OCI-M2 (cell line): ENCODE measurements at regions not wholly inside any gene's neighbourhood (a gene's known extent, or its start where the extent isn't known, plus 50 kb on each side); places are given as distances from the start of the nearest gene placed in this dataset.
"Not testable (repeated sequence)": the region's sequence is repeated elsewhere in the genome, so short reads cannot be mapped to it uniquely, and the experiment has no call there.

Experiments used
- DNase-seq: peaks from one replicate; lab custom pipeline; 2025; ENCODE audit not compliant: unreplicated experiment; lab: John Stamatoyannopoulos, UW

DNA sequence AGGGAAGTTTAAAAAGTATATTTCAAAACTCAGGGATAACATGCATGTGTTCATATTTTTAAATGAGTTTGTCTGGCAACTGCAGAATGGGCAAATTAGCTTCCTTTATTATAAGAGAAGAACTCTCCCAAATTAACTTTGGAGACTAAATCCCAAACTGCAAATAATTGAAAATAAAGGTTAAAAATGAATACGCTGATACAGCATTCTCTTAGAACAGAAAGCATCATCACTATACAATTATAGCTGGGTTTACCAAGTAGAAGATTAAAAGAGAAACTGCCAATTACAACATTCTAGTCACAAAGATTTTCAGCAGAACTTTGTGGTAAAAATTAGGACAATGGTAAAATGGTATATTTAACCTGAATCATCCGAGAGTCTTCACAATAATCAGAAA lies 73.3 kb downstream of the OLFM4 start:
- DNase-seq, result no peak

GRCh38 chr13:53104136-53104535 lies 75.5 kb downstream of the OLFM4 start:
- DNase-seq, result no peak

- no peak for DNase-seq
Measured at GRCh38 chr13:53105477-53105876, 76.9 kb downstream of the OLFM4 start.

DNA sequence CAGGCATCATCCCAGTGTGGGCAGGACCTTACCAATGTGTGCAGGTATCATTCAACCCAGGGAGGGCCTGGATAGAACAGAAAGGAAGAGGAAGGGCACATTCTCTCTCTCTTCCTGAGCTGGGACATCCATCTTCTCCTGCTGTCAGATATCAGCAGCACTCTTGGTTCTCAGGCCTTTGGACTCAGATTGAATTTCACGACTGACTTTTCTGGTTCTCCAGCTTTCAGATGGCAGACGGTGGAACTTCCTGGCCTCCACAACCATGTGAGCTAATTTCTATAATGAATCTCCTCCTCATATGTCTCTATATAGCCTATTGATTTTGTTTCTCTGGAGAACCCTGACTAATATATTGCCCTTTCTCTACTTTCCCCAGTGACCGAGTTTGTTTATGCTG lies 77.3 kb downstream of the OLFM4 start:
- no peak for DNase-seq

DNA sequence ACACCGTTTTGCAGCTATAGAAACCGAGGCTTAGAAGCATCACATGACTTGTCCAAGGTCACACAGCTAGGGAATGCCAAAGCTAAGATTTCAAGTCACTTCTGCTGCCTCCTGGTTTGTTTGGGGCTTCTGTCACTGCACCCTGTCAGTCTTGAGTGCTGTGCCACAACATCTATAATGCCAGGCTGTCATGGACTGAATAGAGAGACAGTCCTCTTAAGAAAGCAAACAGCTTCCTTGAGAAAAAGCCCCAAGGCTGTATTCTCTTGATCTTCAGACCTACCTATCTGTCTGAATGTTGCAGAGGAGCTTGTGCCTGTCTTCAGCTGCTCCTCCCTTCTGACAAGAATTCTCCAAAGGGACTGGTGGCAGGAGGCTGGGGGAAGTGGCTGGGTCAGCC lies 81.6 kb downstream of the OLFM4 start:
- DNase-seq, result no peak

DNA sequence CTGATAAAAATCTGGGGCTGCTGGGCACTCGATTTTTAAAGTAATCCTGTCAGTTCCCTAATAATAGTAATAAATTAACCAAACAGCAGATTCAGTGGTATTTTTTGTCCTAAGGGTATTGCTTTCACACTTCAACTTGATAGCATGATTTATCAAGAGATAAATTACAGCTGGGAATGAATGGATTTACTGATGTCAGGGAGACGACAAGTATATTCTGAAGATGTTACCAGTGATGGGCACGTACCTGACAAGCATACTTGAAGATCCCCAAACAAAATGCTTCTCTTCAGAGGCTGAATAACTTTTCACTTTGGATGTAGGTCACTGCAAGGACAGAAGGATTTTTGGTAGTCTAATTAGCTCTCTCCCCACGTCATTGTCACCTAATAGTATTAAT lies 82.0 kb downstream of the OLFM4 start:
- no peak for DNase-seq

- no peak for DNase-seq
Measured at GRCh38 chr13:53112522-53112921, 83.9 kb downstream of the OLFM4 start.

GRCh38 chr13:53117048-53117447 lies 88.4 kb downstream of the OLFM4 start:
- DNase-seq, result not testable (repeated sequence)

- no peak for DNase-seq
Measured at GRCh38 chr13:53121131-53121773, 92.6 kb downstream of the OLFM4 start.

- DNase-seq, result no peak
Measured at GRCh38 chr13:53121919-53122318, 93.3 kb downstream of the OLFM4 start.

DNA sequence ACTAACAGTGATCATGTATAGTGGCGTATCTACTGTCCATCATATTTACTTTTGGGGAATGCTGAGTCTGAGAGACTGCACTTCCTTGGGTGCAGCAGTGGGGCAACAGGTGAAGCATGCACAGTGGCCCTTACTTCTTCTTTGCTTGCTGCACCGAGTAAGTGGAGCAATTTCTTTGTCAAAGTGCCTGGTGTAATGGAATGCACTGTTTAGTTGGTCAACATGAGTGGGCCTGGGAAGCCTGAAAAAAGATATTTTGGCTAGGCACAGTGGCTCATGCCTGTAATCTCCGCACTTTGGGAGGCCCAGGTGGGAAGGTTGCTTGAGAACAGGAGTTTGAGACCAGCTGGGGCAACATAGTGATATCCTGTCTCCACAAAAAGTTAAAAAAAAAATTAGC lies 94.9 kb downstream of the OLFM4 start:
- DNase-seq, result no peak

- no peak for DNase-seq
Measured at GRCh38 chr13:53124623-53125022, 96.0 kb downstream of the OLFM4 start.

DNA sequence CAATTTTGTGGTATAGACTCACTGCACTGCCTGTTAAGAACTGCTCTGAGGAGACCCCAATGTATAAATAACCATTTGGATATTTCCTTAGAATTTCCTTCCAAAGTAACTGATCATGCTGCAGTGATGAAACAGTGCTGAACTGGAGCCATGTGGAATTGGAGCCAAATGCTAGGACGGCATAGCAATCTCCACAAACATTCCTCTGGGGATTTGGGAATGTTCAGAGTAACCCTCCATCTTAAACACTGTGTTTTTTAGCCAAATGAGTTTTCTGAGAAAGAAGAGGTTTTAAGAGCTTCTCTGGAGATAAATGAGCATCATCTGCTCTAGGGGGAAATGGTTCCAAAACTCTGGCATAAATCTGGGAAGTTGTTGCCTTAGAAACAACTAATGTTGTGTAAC lies 98.2 kb downstream of the OLFM4 start:
- no peak for DNase-seq

GRCh38 chr13:53127373-53127772 lies 98.8 kb downstream of the OLFM4 start:
- no peak for DNase-seq

- no peak for DNase-seq
Measured at GRCh38 chr13:53129864-53130393, 101.3 kb downstream of the OLFM4 start.

- DNase-seq, result no peak
Measured at GRCh38 chr13:53131361-53131760, 102.7 kb downstream of the OLFM4 start.

GRCh38 chr13:53135301-53135700 lies 106.7 kb downstream of the OLFM4 start:
- DNase-seq, result no peak

DNA sequence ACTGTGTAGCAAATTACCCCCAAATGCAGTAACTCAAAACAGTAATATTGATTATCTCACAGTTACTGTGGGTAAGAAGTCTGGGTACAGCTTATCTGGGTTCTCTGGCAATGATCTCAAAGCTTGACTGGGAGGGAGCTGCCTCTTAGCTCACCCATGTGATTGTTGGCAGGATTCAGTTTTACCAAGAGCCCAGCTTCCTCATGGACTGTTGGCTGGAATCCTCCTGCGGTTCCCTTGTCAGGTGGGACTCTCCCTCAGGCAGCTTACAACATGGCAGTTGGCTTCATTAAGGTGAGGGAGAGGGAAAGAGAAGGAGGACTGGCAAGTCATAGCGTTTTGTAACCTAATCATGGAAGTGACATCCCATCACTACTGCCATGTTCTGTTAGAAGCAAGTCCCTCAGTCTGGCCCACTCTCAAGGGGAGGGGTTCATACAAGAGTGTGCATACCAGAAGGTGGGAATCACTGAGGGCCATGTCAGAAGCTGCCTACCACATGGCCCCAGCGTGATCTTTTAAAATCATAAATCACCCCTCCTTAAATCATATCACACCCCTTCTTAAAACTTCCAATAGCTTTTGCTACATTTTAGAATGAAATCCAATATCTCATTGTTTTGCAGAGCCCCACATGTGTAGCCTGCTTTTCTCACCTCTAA lies 108.1 kb downstream of the OLFM4 start:
- DNase-seq, result no peak

DNA sequence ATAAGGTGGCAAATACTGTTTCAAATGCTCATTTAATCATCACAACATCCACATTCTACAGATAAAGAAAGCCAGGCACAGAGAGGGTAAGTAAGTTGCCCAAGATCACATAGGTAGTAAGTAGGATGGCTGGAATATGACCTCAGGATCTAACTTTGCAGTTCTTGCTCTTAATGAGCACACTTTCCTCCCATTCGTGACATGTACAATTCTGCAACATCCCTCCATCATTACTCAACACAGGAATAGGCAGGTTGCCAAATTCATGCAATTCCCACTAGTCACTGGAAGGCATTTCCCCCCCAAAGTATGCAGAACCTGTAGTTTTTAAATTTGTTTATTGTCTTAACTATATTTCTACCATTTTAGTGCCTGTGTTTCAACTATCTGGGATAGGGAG lies 109.2 kb downstream of the OLFM4 start:
- no peak for DNase-seq

- DNase-seq, result no peak
Measured at GRCh38 chr13:53138376-53139036, 109.9 kb downstream of the OLFM4 start.

- no peak for DNase-seq
Measured at GRCh38 chr13:53141336-53141735, 112.7 kb downstream of the OLFM4 start.

DNA sequence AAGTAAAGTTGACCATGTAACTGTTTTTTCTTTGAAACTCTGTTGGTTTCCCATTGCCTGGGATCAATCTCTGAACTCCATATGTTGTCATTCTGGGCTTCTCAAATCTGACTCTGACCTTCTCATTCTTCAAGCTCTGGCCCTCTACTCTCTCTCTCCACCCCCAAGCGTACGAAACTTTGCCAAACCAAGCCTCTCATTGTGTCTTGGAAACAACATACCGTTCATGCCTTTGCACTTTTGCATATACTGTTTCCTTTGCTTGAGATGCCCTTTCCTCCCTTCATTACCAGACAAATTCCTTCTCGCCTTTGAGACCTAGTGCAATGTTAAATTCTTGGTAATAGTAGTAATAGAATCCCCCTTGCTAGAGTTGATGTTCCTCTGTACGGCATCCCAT lies 113.7 kb downstream of the OLFM4 start:
- no peak for DNase-seq
